GM08714 (cell line): ENCODE measurements at regions not wholly inside any gene's neighbourhood (a gene's known extent, or its start where the extent isn't known, plus 50 kb on each side); places are given as distances from the start of the nearest gene placed in this dataset.
"Not testable (repeated sequence)": the region's sequence is repeated elsewhere in the genome, so short reads cannot be mapped to it uniquely, and the experiment has no call there.

Experiments
- H3K4me3 ChIP-seq: fragments of 200-500 bp; sonication (Bioruptor generic); 2 replicates; pipeline ENCODE4 v1.5.1; 2014; ENCODE audit warnings: mild to moderate bottlenecking, low read length, inconsistent platforms
- ZNF274 ChIP-seq: IDR thresholded peaks from 2 replicates; pipeline ENCODE4 v1.6.1; 2012; ENCODE audit warnings: mild to moderate bottlenecking, low read depth, low read length

DNA sequence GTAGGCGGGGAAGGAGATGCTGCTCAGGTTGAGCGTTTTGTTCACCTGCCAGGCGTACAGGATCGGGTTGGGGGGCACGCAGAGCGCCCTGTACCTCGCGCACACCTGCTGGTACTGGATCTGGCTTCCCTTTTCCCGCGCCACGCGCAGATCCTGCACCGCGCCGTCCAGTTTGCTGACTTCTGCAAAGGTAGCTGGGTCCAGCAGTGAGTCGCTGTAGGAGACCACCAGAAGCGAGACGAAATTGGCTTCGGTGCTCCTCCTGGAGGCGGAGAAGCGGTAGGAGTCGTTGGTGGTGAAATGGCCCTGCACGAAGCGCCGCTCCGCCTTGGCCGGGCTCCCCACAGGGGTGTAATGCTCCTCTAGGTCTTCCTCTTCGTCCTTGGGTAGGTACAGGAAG is 90.7 kb upstream of the RAB18 start:
- H3K4me3 ChIP-seq, result no peak overlapping the region
- no peak for TF ChIP-seq ZNF274

DNA sequence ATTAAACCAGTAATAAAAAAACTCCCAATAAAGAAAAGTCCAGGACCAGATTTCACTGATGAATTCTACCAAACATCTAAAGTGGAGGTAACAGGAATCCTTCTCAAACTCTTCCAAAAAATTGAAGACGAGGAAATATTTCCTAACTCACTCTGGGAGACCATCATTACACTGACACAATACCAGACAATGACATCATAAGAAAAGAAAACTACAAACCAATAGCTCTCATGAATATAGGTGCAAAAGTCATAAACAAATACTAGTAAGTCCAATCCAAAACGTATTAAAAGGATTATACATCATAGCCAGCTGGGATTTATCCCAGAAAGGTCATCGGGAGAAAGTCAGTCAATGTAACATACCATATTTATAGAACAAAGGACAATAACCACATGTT is 94.0 kb upstream of the RAB18 start:
- no peak for TF ChIP-seq ZNF274

DNA sequence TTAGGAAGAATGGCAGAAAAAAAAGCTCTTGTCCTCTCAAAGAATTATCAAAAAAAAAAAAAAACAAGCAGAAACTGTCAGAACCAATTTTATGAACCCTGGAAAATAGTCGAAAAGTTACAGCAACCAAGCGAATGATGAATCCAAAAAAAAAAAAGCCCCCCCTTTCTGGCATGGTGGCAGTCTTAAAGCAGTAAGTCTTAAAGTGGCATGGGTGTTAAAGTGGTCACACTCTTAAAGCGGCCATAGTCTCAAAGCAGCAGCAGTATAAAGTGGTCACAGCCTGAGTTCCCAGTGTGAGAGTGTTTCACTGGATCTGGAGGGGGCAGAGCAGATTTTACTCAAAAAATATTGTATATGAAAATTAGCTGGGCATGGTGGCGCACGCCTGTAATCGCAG is 96.8 kb upstream of the RAB18 start:
- no peak overlapping the region for H3K4me3 ChIP-seq
- TF ChIP-seq ZNF274, result no peak

More for the DNA sequence above, 94.0 kb upstream of the RAB18 start:
- no peak overlapping the region for H3K4me3 ChIP-seq

DNA sequence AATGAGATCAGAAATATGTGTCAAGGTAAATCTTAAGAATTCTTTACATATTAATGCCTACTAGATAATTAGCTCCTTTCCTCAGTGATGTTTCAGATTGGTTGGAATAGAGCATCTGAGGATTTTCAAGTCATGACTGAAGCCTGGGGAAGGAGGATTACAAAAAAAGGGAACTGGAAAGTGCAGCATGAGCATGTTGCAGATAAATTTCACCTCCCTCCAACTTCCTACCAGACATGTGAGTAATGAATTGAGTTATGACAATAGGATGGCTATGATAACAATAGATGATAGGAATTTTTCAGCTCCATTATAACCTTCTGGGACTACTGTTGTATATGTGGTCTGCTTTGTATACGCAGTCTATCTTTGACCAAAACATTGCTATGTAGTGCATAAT is 104.2 kb upstream of the RAB18 start:
- no peak for TF ChIP-seq ZNF274
- H3K4me3 ChIP-seq, result no peak overlapping the region

DNA sequence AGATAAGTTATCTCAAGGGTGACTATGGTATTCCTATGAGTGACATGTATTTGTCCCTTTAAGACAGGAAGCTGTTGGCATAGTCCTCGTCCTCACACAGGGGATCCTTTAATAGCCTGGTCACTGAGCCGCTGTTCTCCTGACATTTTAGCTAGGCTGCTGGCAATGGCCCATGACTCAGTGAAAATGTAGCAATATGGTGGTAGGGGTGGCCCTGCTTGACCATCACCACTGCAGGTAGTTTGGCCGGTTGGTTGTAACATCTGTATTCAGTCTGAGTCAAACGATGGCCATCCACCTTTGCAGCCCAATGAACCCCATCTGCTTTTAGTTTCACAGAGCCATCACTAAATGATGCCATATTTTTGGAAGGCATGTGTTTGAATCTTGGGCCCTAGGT is 110.1 kb upstream of the RAB18 start:
- no peak for TF ChIP-seq ZNF274
- H3K4me3 ChIP-seq, result no peak overlapping the region

DNA sequence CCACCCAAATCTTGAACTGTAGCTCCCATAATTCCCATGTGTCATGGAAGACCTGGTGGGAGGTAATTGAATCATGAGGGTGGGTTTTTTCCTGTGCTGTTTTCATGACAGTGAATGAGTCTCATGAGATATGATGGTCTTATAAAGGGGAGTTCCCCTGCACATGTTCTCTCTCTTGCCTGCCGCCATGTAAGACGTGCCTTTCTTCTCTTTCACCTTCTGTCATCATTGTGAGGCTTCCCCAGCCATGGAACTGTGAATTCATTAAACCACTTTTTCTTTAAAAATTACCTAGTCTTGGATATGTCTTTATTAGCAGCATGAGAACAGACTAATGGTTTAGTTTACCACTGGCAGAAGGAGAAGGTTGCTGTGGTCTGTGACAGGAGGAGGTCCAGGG is 111.5 kb upstream of the RAB18 start:
- H3K4me3 ChIP-seq, result no peak overlapping the region
- TF ChIP-seq ZNF274, result no peak

DNA sequence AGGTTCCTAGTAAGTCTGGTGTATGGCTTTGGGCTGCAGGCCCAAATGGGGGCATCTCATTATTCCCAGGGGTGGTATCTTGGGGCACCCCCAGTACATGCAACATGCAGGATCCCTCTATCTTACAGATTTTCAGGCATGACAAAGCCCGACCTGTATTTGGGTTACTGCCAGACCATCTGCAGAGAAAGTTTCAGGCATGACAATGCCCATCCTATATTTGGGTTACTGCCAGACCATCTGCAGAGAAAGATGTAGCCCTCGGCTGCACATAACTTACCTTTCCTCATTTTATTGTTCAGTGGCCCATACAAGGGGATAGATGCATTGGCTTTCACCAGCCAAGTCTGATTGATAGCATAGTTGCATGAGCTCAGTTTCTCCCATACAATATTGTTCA is 112.2 kb upstream of the RAB18 start:
- TF ChIP-seq ZNF274, result no peak
- H3K4me3 ChIP-seq, result no peak overlapping the region

DNA sequence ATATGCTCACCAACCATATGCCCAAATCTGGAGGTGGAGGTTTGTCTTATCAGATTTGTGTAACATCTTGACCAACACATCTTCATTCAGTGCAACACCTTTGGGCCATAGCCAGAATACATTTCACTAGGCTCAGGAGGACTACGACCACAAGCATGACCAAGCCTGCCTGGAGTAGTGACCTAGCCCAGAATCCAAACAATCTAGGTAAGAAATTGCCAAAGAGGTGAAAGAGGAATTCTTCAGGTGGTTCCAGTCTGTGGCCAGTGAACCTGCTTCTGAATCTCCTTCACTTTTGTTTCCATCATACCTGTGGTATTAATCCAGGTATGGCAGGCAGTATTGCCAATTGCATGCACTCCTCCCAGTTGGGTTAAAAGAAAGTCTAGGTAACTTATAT is 112.8 kb upstream of the RAB18 start:
- TF ChIP-seq ZNF274, result no peak
- H3K4me3 ChIP-seq, result no peak overlapping the region

DNA sequence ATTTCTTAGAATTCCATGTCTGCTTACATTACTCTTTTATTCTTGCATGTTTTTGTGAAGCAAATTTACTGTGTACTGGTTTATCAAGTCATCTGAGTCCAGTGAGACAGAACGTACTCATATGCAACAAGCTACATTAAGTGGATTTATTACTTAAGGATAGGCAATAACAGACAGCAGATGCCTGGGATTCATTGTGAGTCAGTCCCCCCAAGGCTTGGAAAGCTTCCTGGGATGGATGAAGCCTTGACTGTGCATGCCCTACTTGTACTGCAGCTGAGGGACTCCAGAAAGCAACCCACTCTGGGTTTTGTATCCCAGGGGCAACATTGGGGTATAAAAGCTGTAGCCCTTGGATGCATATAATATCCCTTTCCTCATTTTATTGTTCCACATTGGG is 113.4 kb upstream of the RAB18 start:
- no peak for TF ChIP-seq ZNF274

DNA sequence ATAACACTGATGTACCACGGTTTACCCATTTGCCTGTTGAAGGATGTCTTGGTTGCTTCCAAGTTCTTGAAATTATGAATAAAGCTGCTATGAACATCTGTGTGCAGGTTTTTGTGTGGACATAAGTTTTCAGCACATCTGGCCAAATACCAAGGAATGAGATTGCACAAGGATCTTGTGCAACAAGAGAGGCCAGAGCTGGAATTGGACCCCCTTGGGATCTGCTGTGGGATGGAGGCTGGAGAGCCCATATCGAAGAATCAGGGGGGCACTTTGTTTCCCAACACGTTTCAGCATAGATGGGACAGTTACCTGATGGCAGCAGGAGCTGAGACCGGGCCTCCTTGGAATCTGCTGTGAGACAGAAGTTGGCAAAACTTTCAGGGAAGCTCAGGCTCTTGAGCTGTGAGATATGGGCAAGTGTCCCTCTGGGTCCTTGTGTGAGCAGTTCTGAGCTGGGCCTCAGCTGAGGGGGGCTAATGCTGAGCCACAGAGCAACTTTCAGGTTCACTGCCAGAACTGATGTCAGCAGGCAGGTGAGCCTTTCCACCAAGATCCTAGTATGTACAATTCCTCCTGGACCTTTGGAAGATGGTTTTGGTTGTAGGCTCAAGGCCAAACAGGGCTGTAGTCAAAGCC is 115.2 kb upstream of the RAB18 start:
- no peak for TF ChIP-seq ZNF274
- no peak overlapping the region for H3K4me3 ChIP-seq

More for the DNA sequence above, 113.4 kb upstream of the RAB18 start:
- H3K4me3 ChIP-seq, result no peak overlapping the region

DNA sequence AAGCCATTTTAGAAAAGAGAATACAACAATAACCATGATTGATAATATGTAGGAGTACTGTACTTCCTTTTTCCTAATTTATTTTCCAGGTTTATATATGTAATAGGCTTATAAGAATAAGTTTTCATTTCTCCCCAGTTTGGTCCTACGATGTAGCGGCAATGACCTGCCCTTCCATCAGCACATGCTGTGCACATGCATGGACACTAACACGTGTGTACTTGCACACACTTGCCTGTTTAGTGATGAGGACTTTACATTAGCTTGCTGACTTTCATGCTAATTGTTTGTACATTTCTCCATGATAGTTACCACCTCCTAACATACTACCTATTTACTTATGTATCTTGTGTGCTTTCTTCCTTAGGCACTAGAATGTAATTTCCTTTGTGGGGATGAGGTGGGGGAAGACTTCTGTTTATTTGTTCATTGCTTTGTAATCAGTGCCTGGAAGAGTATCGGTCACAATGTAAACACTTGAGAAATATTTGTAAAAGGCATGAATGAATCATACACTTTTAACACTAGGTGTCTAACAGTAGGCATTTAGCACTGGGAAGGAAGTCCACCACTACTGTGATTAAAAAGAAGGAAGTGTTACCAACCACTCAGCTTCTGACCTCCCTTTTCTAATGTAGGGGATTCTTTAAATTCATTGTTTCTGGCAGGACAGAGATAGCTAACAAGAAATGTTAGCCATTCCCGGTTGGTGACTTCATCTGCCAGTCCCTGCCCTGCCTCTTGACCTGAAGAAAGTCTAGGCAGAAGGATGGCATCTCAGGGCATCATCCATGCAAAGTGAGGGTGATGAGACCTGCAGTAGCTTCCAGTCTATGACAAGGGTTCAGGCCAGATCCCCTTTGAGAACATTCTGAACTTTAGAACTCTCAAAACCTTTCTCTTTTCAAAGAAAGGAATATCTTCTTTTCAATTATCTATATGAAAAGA is 120.2 kb upstream of the RAB18 start:
- no peak overlapping the region for H3K4me3 ChIP-seq
- no peak for TF ChIP-seq ZNF274

DNA sequence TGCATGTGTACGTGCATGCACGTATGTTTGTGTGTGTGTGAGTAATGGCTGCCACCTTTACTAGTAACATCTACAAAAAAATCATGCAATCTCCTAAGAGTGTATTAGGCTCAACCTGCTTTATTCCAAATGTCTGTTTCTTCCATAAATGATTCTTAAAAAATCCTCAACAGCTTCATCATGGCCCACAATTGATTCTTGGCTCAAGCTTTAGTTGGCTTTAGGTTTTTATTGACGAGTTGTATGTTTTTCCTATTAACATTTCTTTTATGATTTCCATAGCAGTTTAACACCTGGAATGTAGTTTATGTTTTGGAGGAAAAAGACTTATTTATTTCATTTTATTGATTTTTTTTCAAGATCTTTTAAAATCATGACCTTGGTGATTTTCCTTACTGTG is 121.9 kb upstream of the RAB18 start:
- no peak for TF ChIP-seq ZNF274
- H3K4me3 ChIP-seq, result no peak overlapping the region

DNA sequence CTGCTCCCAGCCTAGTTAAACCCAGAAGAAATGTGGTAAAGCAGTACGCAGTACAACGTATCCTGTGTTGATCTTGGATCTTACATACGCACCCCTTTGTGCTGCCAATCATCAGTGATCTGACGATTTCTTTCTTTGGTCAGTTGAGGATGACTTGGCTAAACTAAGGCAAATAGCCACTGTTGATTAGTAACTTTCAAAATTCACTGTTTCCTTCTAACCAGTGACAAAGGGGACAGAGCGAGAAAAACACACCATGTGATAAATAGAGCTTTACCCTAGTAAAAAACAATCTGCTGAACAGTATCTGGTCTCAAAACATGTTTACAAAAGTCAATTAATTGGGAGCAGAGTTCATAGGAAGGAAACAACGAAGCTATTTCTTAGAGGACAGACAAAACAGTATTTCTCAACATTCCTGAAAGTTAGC is 123.2 kb upstream of the RAB18 start:
- TF ChIP-seq ZNF274, result no peak
- no peak overlapping the region for H3K4me3 ChIP-seq

DNA sequence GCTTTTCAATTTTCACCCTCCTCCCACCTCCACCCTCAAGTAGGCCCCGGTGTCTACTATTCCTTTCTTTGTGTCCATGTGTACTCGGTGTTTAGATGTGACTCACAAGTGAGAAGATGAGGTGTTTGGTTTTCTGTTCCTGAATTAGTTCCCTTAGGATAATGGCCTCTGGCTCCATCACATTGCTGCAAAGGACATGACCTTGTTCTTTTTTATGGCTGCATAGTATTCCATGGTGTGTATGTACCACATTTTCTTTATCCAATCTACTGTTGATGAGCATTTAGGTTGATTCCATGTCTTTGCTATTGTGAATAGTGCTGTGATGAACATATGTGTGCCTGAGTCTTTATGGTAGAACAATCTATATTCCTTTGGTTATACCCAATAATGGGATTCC is 125.1 kb upstream of the RAB18 start:
- not testable (repeated sequence) for H3K4me3 ChIP-seq

DNA sequence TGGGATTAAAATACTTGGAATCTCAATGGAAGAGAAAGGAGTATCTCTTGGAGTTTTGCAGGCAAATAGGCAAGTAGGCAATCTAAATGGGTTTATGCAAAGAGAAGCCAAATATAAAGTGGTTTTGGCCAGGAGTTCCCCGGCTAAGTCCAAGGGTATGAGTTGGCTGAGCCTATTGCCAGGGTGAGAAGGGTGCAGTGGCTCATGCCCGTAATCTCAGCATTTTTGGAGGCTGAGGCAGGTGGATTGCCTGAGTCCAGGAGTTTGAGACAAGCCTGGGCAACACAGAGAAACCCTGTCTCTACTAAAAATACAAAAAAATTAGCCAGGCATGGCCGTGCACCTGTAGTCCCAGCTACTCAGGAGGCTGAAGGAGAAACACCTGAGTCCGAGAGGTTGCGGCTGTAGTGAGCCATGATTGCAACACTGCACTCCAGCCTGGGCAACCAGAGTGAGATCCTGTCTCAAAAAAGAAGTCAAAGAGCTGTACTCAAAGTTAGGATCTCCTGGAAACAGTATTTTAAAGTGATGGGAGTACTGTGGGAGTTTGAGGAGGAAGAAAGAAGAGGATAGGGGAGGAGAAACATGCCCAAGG is 130.4 kb upstream of the RAB18 start:
- no peak for TF ChIP-seq ZNF274
- no peak overlapping the region for H3K4me3 ChIP-seq
